ENCODE measurements at regions not wholly inside any gene's neighbourhood (a gene's known extent, or its start where the extent isn't known, plus 50 kb on each side); places are given as distances from the start of the nearest gene placed in this dataset.
A peak's percentile ranks its signal among the peaks of the same experiment; 100 is the strongest.
"Not testable (repeated sequence)": the region's sequence is repeated elsewhere in the genome, so short reads cannot be mapped to it uniquely, and the experiment has no call there.

DNA sequence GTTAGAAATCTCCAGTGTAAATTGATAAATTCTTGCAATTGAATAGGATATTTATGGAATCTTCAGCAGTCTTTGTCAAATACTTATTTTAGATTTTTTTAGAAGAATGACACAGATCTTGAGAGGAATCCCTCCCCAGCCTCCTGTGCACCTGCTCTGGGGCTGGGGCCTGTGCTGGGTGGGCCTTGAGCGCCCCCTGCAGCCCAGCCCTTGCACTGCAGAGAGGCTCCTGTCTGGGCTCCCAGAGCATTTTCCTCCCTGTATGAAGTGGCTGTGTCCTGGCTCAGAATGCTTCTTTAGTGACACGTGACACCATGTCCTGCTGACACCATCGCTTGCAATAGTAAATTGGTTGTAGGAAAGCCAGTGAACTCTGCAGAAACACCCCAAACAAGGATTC, 98.7 kb downstream of the OR4M2 start:
- intact Hi-C loops (cut with micrococcal nuclease); CTCF ChIA-PET; POLR2A ChIA-PET; H3K27me3 ChIP-seq (ENCODE audit: control insufficient read depth in 2 of 2, insufficient read depth in 2 of 2, low read length in 2 of 2); H3K36me3 ChIP-seq (ENCODE audit: control insufficient read depth in 2 of 3, insufficient read depth in 3 of 3, low read length in 3 of 3); DNase-seq; H3K36me3 Mint-ChIP-seq; H3K4me3 ChIP-seq (ENCODE audit: low read length); H3K4me1 Mint-ChIP-seq; H3K27ac ChIP-seq (ENCODE audit: low read depth, low read length); H3K9me3 Mint-ChIP-seq; H3K27ac Mint-ChIP-seq; H3K27me3 Mint-ChIP-seq; H3K4me3 Mint-ChIP-seq; H3K9me3 ChIP-seq (ENCODE audit: control insufficient read depth in 2 of 3, low read length in 3 of 3); H3K4me1 ChIP-seq (ENCODE audit: control insufficient read depth in 2 of 2, insufficient read depth in 2 of 2, low read length in 2 of 2): not testable (repeated sequence)
- peak; percentile 62 for ATAC-seq

DNA sequence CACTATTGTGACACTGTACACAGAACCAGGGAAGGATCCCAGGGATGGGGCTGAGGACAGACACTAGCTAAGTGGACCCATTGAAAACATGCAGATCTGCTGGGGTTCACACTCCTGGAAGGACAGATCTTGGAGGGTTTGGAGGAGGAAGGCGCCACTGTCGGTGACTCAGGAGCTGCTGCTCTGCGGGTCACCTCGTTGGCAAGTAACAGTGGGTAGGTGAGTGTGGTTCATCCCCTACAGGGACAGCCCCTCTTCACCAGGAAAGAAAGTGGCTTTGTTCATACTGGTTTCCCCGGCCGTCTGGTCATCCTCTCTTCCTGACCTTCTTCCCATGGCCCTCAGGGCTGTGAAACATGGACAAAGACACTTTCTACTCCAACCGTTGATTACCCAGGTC, 100.3 kb downstream of the OR4M2 start:
- intact Hi-C loops (cut with micrococcal nuclease); H3K36me3 Mint-ChIP-seq; H3K27ac ChIP-seq (ENCODE audit: low read depth, low read length); H3K4me1 ChIP-seq (ENCODE audit: control insufficient read depth in 2 of 2, insufficient read depth in 2 of 2, low read length in 2 of 2); H3K27ac Mint-ChIP-seq; H3K9me3 ChIP-seq (ENCODE audit: control insufficient read depth in 2 of 3, low read length in 3 of 3); H3K27me3 ChIP-seq (ENCODE audit: control insufficient read depth in 2 of 2, insufficient read depth in 2 of 2, low read length in 2 of 2); DNase-seq; H3K36me3 ChIP-seq (ENCODE audit: control insufficient read depth in 2 of 3, insufficient read depth in 3 of 3, low read length in 3 of 3); CTCF ChIA-PET; H3K4me3 Mint-ChIP-seq; H3K27me3 Mint-ChIP-seq; H3K4me1 Mint-ChIP-seq; POLR2A ChIA-PET; ATAC-seq; H3K9me3 Mint-ChIP-seq; H3K4me3 ChIP-seq (ENCODE audit: low read length): not testable (repeated sequence)

- H3K36me3 Mint-ChIP-seq; H3K4me1 ChIP-seq (ENCODE audit: control insufficient read depth in 2 of 2, insufficient read depth in 2 of 2, low read length in 2 of 2); H3K4me3 Mint-ChIP-seq; H3K9me3 Mint-ChIP-seq; CTCF ChIA-PET; H3K4me3 ChIP-seq (ENCODE audit: low read length); intact Hi-C loops (cut with micrococcal nuclease); H3K9me3 ChIP-seq (ENCODE audit: control insufficient read depth in 2 of 3, low read length in 3 of 3); H3K27me3 ChIP-seq (ENCODE audit: control insufficient read depth in 2 of 2, insufficient read depth in 2 of 2, low read length in 2 of 2); ATAC-seq; H3K27ac Mint-ChIP-seq; DNase-seq; H3K36me3 ChIP-seq (ENCODE audit: control insufficient read depth in 2 of 3, insufficient read depth in 3 of 3, low read length in 3 of 3); H3K27me3 Mint-ChIP-seq; H3K27ac ChIP-seq (ENCODE audit: low read depth, low read length); H3K4me1 Mint-ChIP-seq; POLR2A ChIA-PET: not testable (repeated sequence)
Measured at GRCh38 chr15:22184678-22185077, 104.4 kb downstream of the OR4M2 start.

GRCh38 chr15:22186846-22187532, 106.7 kb downstream of the OR4M2 start:
- H3K4me3 ChIP-seq (ENCODE audit: low read length); H3K27me3 Mint-ChIP-seq; H3K4me3 Mint-ChIP-seq; H3K4me1 Mint-ChIP-seq; H3K27ac Mint-ChIP-seq; POLR2A ChIA-PET; H3K4me1 ChIP-seq (ENCODE audit: control insufficient read depth in 2 of 2, insufficient read depth in 2 of 2, low read length in 2 of 2); DNase-seq; H3K9me3 ChIP-seq (ENCODE audit: control insufficient read depth in 2 of 3, low read length in 3 of 3); intact Hi-C loops (cut with micrococcal nuclease); H3K36me3 Mint-ChIP-seq; H3K27ac ChIP-seq (ENCODE audit: low read depth, low read length); H3K27me3 ChIP-seq (ENCODE audit: control insufficient read depth in 2 of 2, insufficient read depth in 2 of 2, low read length in 2 of 2); CTCF ChIA-PET; H3K36me3 ChIP-seq (ENCODE audit: control insufficient read depth in 2 of 3, insufficient read depth in 3 of 3, low read length in 3 of 3); H3K9me3 Mint-ChIP-seq: not testable (repeated sequence)
- ATAC-seq: peak; percentile 54

GRCh38 chr15:22191818-22192217, 111.5 kb downstream of the OR4M2 start:
- H3K4me1 Mint-ChIP-seq; H3K4me1 ChIP-seq (ENCODE audit: control insufficient read depth in 2 of 2, insufficient read depth in 2 of 2, low read length in 2 of 2); POLR2A ChIA-PET; H3K9me3 ChIP-seq (ENCODE audit: control insufficient read depth in 2 of 3, low read length in 3 of 3); ATAC-seq; H3K36me3 ChIP-seq (ENCODE audit: control insufficient read depth in 2 of 3, insufficient read depth in 3 of 3, low read length in 3 of 3); H3K9me3 Mint-ChIP-seq; H3K4me3 ChIP-seq (ENCODE audit: low read length); H3K4me3 Mint-ChIP-seq; H3K27me3 Mint-ChIP-seq; H3K27ac ChIP-seq (ENCODE audit: low read depth, low read length); H3K27ac Mint-ChIP-seq; CTCF ChIA-PET; H3K36me3 Mint-ChIP-seq; DNase-seq; intact Hi-C loops (cut with micrococcal nuclease); H3K27me3 ChIP-seq (ENCODE audit: control insufficient read depth in 2 of 2, insufficient read depth in 2 of 2, low read length in 2 of 2): not testable (repeated sequence)

DNA sequence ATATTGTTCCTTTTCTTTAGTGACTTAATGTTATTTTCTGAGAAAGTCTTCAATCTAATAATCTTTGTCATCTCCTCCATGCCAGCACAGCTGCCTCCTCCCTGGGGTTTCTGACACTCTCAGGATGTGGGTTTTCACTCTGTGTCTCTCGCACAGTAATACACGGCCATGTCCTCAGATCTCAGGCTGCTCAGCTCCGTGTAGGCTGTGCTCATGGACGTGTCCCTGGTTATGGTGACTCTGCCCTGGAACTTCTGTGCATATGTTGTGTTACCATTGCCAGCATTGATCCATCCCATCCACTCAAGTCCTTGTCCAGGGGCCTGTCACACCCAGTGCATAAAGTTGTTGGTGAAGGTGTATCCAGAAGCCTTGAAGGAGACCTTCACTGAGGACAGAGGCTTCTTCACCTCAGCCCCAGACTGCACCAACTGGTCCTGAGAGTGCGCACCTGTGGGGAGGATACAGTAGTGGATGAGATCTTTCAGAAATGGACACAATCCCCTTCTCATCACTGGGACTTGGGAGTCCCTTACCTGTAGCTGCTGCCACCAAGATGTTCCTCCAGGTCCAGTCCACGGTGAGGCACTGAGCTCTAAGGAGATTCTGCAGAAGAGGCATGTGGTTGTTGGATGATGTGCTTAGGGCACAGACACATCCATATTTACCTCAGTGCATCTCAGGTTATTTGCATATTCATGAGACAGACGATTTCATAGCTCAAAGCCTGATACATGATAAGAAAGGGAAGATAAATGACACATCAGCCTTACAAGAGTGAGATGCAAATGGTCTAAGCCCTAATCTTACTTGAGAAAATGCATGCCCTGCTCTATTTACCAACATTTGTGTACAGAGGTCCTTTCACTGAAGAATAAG, 114.7 kb downstream of the OR4M2 start:
- H3K27ac ChIP-seq (ENCODE audit: low read depth, low read length); H3K27me3 ChIP-seq (ENCODE audit: control insufficient read depth in 2 of 2, insufficient read depth in 2 of 2, low read length in 2 of 2); H3K27me3 Mint-ChIP-seq; H3K9me3 Mint-ChIP-seq; H3K9me3 ChIP-seq (ENCODE audit: control insufficient read depth in 2 of 3, low read length in 3 of 3); POLR2A ChIA-PET; CTCF ChIA-PET; intact Hi-C loops (cut with micrococcal nuclease); H3K4me3 ChIP-seq (ENCODE audit: low read length); H3K4me1 Mint-ChIP-seq; H3K36me3 ChIP-seq (ENCODE audit: control insufficient read depth in 2 of 3, insufficient read depth in 3 of 3, low read length in 3 of 3); H3K4me3 Mint-ChIP-seq; H3K36me3 Mint-ChIP-seq; DNase-seq; H3K27ac Mint-ChIP-seq; H3K4me1 ChIP-seq (ENCODE audit: control insufficient read depth in 2 of 2, insufficient read depth in 2 of 2, low read length in 2 of 2): not testable (repeated sequence)
- peak; percentile 70 for ATAC-seq

DNA sequence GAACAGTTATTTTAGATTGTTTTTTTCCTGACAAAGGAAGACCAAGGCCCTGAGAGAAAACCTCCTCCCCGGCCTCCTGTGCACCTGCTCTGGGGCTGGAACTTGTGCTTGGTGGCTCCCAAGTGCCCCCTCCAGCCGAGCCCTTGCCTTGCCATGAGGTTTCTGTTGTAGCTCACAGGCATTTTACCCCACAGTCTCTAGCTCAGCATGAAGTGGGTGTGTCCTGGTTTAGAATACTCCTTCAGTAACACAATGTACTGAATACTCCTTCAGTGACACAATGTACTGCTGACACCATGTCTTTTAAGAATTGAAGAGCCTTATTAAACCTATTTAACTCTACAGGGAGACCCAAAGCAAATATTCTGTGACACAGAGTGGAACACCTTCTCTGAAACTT, 116.1 kb downstream of the OR4M2 start:
- H3K4me1 ChIP-seq (ENCODE audit: control insufficient read depth in 2 of 2, insufficient read depth in 2 of 2, low read length in 2 of 2); H3K27ac Mint-ChIP-seq; ATAC-seq; H3K9me3 Mint-ChIP-seq; H3K36me3 ChIP-seq (ENCODE audit: control insufficient read depth in 2 of 3, insufficient read depth in 3 of 3, low read length in 3 of 3); DNase-seq; H3K4me1 Mint-ChIP-seq; POLR2A ChIA-PET; H3K27ac ChIP-seq (ENCODE audit: low read depth, low read length); H3K4me3 Mint-ChIP-seq; intact Hi-C loops (cut with micrococcal nuclease); CTCF ChIA-PET; H3K27me3 Mint-ChIP-seq; H3K36me3 Mint-ChIP-seq; H3K4me3 ChIP-seq (ENCODE audit: low read length); H3K27me3 ChIP-seq (ENCODE audit: control insufficient read depth in 2 of 2, insufficient read depth in 2 of 2, low read length in 2 of 2); H3K9me3 ChIP-seq (ENCODE audit: control insufficient read depth in 2 of 3, low read length in 3 of 3): not testable (repeated sequence)
